ENCODE measurements at regions not wholly inside any gene's neighbourhood (a gene's known extent, or its start where the extent isn't known, plus 50 kb on each side); places are given as distances from the start of the nearest gene placed in this dataset.

GRCh38 chr22:48261706-48262105 is 1499.3 kb downstream of the TBC1D22A start:
- no peak overlapping the region for H3K4me3 Mint-ChIP-seq
- Histone ChIP-seq H3K4me1 (ENCODE audit: insufficient read depth, low read length) (no peaks in the 10 kb centered on the region), H3K4me3 (ENCODE audit: low read length) (no peak overlapping the region), H3K27ac (ENCODE audit: low read depth, low read length) (no peak overlapping the region), H3K9me3 (ENCODE audit: low read length) (no peaks in the 10 kb centered on the region), H3K27me3 (ENCODE audit: insufficient read depth, low read length, poor library complexity, severe bottlenecking) (no peaks in the 10 kb centered on the region), H3K36me3 (ENCODE audit: insufficient read depth, low read length) (no peaks in the 10 kb centered on the region)
- no peak overlapping the region for H3K27ac Mint-ChIP-seq
- H3K4me1 Mint-ChIP-seq: peaks cover 0 to 2% (median 0%) of the 10 kb centered on the region in 3 donors
- peaks cover under 1 to 11% of the 10 kb centered on the region in 2 donors for H3K27me3 Mint-ChIP-seq
- no peak for DNase-seq
- CTCF ChIA-PET: no interaction called here
- POLR2A ChIA-PET: no interaction called here
- no peaks in the 10 kb centered on the region for H3K36me3 Mint-ChIP-seq
- peaks cover 0 to 3% (median 0%) of the 10 kb centered on the region in 5 donors for H3K9me3 Mint-ChIP-seq

- H3K4me3 ChIP-seq (ENCODE audit: low read length): no peak overlapping the region
- DNase-seq: no peak
- H3K9me3 ChIP-seq (ENCODE audit: low read length): no peaks in the 10 kb centered on the region
- H3K27me3 Mint-ChIP-seq: peaks cover 0 to 11% of the 10 kb centered on the region in 2 donors
- H3K36me3 Mint-ChIP-seq: no peaks in the 10 kb centered on the region
- H3K9me3 Mint-ChIP-seq: peaks cover 0 to 3% (median 0%) of the 10 kb centered on the region in 5 donors
- no peak overlapping the region for H3K4me3 Mint-ChIP-seq
- no peaks in the 10 kb centered on the region for H3K27me3 ChIP-seq (ENCODE audit: insufficient read depth, low read length, poor library complexity, severe bottlenecking)
- H3K4me1 Mint-ChIP-seq: peaks cover 0 to 2% (median 0%) of the 10 kb centered on the region in 3 donors
- no peaks in the 10 kb centered on the region for H3K4me1 ChIP-seq (ENCODE audit: insufficient read depth, low read length)
- no peak overlapping the region for H3K27ac Mint-ChIP-seq
- no peaks in the 10 kb centered on the region for H3K36me3 ChIP-seq (ENCODE audit: insufficient read depth, low read length)
- ChIA-PET CTCF (no interaction called here), POLR2A (no interaction called here)
- H3K27ac ChIP-seq (ENCODE audit: low read depth, low read length): no peak overlapping the region
Observed at GRCh38 chr22:48261048-48261621, 1498.7 kb downstream of the TBC1D22A start.

GRCh38 chr22:48259991-48260670 is 1497.7 kb downstream of the TBC1D22A start:
- Mint-ChIP-seq H3K36me3 (no peaks in the 10 kb centered on the region), H3K4me3 (no peak overlapping the region), H3K27ac (no peak overlapping the region), H3K27me3 (peaks cover 0 to 13% of the 10 kb centered on the region in 2 donors), H3K4me1 (peaks cover 0 to 2% (median 0%) of the 10 kb centered on the region in 3 donors), H3K9me3 (peaks cover 0 to 3% (median 0%) of the 10 kb centered on the region in 5 donors)
- no peak overlapping the region for H3K4me3 ChIP-seq (ENCODE audit: low read length)
- no peaks in the 10 kb centered on the region for H3K36me3 ChIP-seq (ENCODE audit: insufficient read depth, low read length)
- no peaks in the 10 kb centered on the region for H3K27me3 ChIP-seq (ENCODE audit: insufficient read depth, low read length, poor library complexity, severe bottlenecking)
- no peak overlapping the region for H3K27ac ChIP-seq (ENCODE audit: low read depth, low read length)
- CTCF ChIA-PET: no interaction called here
- POLR2A ChIA-PET: no interaction called here
- no peak for DNase-seq
- H3K9me3 ChIP-seq (ENCODE audit: low read length): no peaks in the 10 kb centered on the region
- no peaks in the 10 kb centered on the region for H3K4me1 ChIP-seq (ENCODE audit: insufficient read depth, low read length)

- Histone ChIP-seq H3K4me3 (ENCODE audit: low read length) (no peak overlapping the region), H3K9me3 (ENCODE audit: low read length) (no peaks in the 10 kb centered on the region), H3K27ac (ENCODE audit: low read depth, low read length) (no peak overlapping the region), H3K27me3 (ENCODE audit: insufficient read depth, low read length, poor library complexity, severe bottlenecking) (no peaks in the 10 kb centered on the region), H3K4me1 (ENCODE audit: insufficient read depth, low read length) (no peaks in the 10 kb centered on the region), H3K36me3 (ENCODE audit: insufficient read depth, low read length) (no peaks in the 10 kb centered on the region)
- H3K36me3 Mint-ChIP-seq: no peaks in the 10 kb centered on the region
- no peak for DNase-seq
- no peak overlapping the region for H3K4me3 Mint-ChIP-seq
- H3K4me1 Mint-ChIP-seq: peaks cover 0 to 2% (median 0%) of the 10 kb centered on the region in 3 donors
- no peak overlapping the region for H3K27ac Mint-ChIP-seq
- POLR2A ChIA-PET: no interaction called here
- peaks cover 0 to 3% (median 0%) of the 10 kb centered on the region in 5 donors for H3K9me3 Mint-ChIP-seq
- peaks cover 7 to 25% of the 10 kb centered on the region in 2 donors for H3K27me3 Mint-ChIP-seq
- CTCF ChIA-PET: no interaction called here
Observed at GRCh38 chr22:48258811-48259210, 1496.4 kb downstream of the TBC1D22A start.

GRCh38 chr22:48258064-48258701 is 1495.7 kb downstream of the TBC1D22A start:
- Mint-ChIP-seq H3K27me3 (peaks cover 8 to 28% of the 10 kb centered on the region in 2 donors), H3K4me3 (no peak overlapping the region), H3K27ac (no peak overlapping the region), H3K4me1 (peaks cover 0 to 2% (median 0%) of the 10 kb centered on the region in 3 donors), H3K9me3 (peaks cover 0 to 3% (median 0%) of the 10 kb centered on the region in 5 donors), H3K36me3 (no peaks in the 10 kb centered on the region)
- Histone ChIP-seq H3K36me3 (ENCODE audit: insufficient read depth, low read length) (no peaks in the 10 kb centered on the region), H3K27me3 (ENCODE audit: insufficient read depth, low read length, poor library complexity, severe bottlenecking) (no peaks in the 10 kb centered on the region), H3K27ac (ENCODE audit: low read depth, low read length) (no peak overlapping the region), H3K9me3 (ENCODE audit: low read length) (no peaks in the 10 kb centered on the region), H3K4me1 (ENCODE audit: insufficient read depth, low read length) (no peaks in the 10 kb centered on the region), H3K4me3 (ENCODE audit: low read length) (no peak overlapping the region)
- no peak for DNase-seq
- CTCF ChIA-PET: no interaction called here
- POLR2A ChIA-PET: no interaction called here

- DNase-seq: no peak
- Histone ChIP-seq H3K27me3 (ENCODE audit: insufficient read depth, low read length, poor library complexity, severe bottlenecking) (no peaks in the 10 kb centered on the region), H3K9me3 (ENCODE audit: low read length) (no peaks in the 10 kb centered on the region), H3K4me1 (ENCODE audit: insufficient read depth, low read length) (no peaks in the 10 kb centered on the region), H3K36me3 (ENCODE audit: insufficient read depth, low read length) (no peaks in the 10 kb centered on the region), H3K27ac (ENCODE audit: low read depth, low read length) (no peak overlapping the region), H3K4me3 (ENCODE audit: low read length) (no peak overlapping the region)
- ChIA-PET CTCF (no interaction called here), POLR2A (no interaction called here)
- H3K36me3 Mint-ChIP-seq: no peaks in the 10 kb centered on the region
- no peak overlapping the region for H3K4me3 Mint-ChIP-seq
- peaks cover 0 to 2% (median 0%) of the 10 kb centered on the region in 3 donors for H3K4me1 Mint-ChIP-seq
- H3K27ac Mint-ChIP-seq: no peak overlapping the region
- H3K9me3 Mint-ChIP-seq: peaks cover 0 to 3% (median 0%) of the 10 kb centered on the region in 5 donors
- H3K27me3 Mint-ChIP-seq: peaks cover 8 to 25% of the 10 kb centered on the region in 2 donors
Observed at GRCh38 chr22:48257685-48258055, 1495.2 kb downstream of the TBC1D22A start.

GRCh38 chr22:48256776-48257684 is 1494.6 kb downstream of the TBC1D22A start:
- H3K4me1 Mint-ChIP-seq: peaks cover 0 to 2% (median 0%) of the 10 kb centered on the region in 3 donors
- H3K27ac Mint-ChIP-seq: peak overlapping the region in 1 of 8 donors; percentile 63
- peaks cover 8 to 25% of the 10 kb centered on the region in 2 donors for H3K27me3 Mint-ChIP-seq
- DNase-seq: no peak
- no peak overlapping the region for H3K4me3 Mint-ChIP-seq
- no peaks in the 10 kb centered on the region for H3K9me3 ChIP-seq (ENCODE audit: low read length)
- POLR2A ChIA-PET: no interaction called here
- no peaks in the 10 kb centered on the region for H3K4me1 ChIP-seq (ENCODE audit: insufficient read depth, low read length)
- H3K9me3 Mint-ChIP-seq: peaks cover 0 to 1% (median 0%) of the 10 kb centered on the region in 5 donors
- no peak overlapping the region for H3K27ac ChIP-seq (ENCODE audit: low read depth, low read length)
- H3K4me3 ChIP-seq (ENCODE audit: low read length): no peak overlapping the region
- no peaks in the 10 kb centered on the region for H3K27me3 ChIP-seq (ENCODE audit: insufficient read depth, low read length, poor library complexity, severe bottlenecking)
- CTCF ChIA-PET: no interaction called here
- H3K36me3 ChIP-seq (ENCODE audit: insufficient read depth, low read length): no peaks in the 10 kb centered on the region
- no peaks in the 10 kb centered on the region for H3K36me3 Mint-ChIP-seq

Data from CD8-positive, alpha-beta memory T cell (primary cell).